ENCODE measurements at regions not wholly inside any gene's neighbourhood (a gene's known extent, or its start where the extent isn't known, plus 50 kb on each side); places are given as distances from the start of the nearest gene placed in this dataset.

DNA sequence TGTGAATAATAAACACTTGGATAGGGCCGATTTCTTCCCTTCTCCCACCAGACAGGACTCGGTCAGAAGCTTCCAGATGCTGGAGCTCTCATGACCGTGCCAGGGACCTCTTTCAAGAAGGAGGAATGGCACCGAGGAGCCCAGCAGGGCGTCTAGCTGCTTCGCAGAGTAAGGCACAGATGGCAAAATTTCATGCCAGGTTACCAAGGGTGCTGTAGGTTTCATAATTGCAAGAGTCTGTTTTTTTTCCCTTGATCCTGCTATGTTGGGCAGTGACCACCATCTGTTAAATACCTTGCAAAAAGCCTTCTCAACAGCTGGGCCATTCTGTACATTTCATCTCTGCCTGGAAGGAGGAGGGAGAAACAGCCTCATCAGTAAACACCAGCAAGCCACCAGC lies 111.8 kb downstream of the EDN3 start:
- H3K27ac Mint-ChIP-seq, result no peak overlapping the region
- H3K36me3 Mint-ChIP-seq, result no peaks in the 10 kb centered on the region
- no peak for DNase-seq
- peaks cover 11 to 20% of the 10 kb centered on the region in 2 donors for H3K27me3 Mint-ChIP-seq
- no peaks in the 10 kb centered on the region for H3K9me3 Mint-ChIP-seq
- no peak for ATAC-seq (replicated peaks)
- no peak overlapping the region for H3K4me3 Mint-ChIP-seq
- no peaks in the 10 kb centered on the region for H3K4me1 Mint-ChIP-seq

DNA sequence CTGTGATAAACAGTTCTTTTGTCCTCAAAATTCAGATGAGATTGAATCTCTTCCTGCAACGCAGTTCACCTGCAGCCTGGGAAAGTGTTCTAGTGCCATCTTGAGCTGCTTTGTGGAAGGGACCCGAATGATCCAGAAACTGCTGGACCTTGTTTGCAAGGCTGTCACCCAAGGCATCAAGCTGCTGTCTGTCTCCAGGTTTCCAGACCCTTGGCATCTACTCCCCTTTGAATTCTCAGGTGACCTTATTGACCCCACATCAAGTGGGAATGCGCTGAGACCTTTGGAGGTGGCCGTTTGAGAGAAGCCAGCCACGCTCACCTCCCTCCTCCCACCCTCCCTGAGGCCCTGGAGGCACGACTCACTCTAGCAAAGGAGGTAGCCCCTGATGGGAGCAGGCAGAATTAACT lies 112.5 kb downstream of the EDN3 start:
- Mint-ChIP-seq H3K36me3 (no peaks in the 10 kb centered on the region), H3K27ac (no peak overlapping the region), H3K27me3 (peaks cover 12 to 22% of the 10 kb centered on the region in 2 donors), H3K9me3 (no peaks in the 10 kb centered on the region), H3K4me3 (no peak overlapping the region), H3K4me1 (no peaks in the 10 kb centered on the region)
- DNase-seq (no peak), ATAC-seq (replicated peaks) (no peak)

DNA sequence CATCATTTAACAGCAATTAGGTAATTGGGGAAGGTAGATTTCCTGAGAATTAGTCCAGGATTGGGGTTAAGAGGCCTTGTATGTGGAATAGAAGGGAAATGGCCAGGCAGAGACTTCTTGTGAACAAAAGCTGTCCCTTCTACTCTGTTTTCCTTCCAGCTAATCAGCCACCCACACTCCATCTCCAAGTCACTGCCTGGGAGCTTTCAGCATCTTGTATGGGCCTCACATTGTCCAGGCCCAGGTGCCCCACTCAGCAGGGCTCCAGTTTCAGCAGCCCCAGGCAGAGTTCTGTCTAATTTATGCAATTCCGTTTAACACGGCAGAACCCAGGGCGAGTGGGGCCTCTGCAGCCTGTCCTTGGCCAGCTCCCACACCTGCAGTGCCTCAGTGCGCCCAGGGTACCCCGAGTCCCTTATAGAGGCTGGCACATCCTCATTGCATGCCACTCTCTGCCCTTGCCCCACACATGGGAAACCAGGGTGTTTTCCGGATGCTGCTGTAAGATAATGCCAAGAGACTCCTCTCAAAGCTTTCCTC lies 113.0 kb downstream of the EDN3 start:
- Mint-ChIP-seq H3K9me3 (no peaks in the 10 kb centered on the region), H3K4me3 (no peak overlapping the region), H3K36me3 (no peaks in the 10 kb centered on the region), H3K27me3 (peaks cover 8 to 17% of the 10 kb centered on the region in 2 donors), H3K4me1 (no peaks in the 10 kb centered on the region), H3K27ac (no peak overlapping the region)
- DNase-seq (no peak), ATAC-seq (replicated peaks) (no peak)

DNA sequence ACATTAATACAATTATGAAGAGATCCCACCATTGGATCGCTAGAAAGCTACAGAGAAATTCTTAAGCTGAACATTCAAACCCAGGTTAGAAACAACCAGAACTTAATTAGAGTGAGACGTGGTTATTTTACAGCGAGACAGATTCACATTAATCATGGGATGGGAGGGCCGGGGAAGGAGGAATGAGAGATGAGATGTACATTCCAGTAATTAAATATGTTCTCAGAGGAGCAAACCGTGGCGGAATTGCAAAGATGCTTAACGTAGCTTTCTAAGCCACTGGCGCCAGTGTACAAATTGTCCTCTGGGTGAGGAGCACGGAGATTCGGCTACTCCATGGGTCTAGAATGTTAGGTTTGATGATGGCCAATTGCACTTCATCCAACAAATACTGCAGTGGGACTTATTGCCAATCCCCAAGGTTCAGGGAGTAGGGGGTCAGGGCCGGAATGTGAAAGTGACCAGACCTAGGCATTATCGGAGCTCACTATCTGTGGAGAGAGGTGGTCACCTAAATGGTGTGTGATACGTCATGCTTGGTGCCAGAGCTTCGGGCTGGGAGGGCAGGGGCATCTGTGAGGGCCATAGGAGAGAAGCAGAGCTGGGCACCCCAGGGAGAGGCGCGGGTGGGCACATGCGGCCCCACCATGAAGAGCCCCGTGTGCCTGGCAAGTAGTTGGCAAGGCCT lies 114.7 kb downstream of the EDN3 start:
- Mint-ChIP-seq H3K4me3 (no peak overlapping the region), H3K27ac (no peak overlapping the region), H3K27me3 (peaks cover 8 to 13% of the 10 kb centered on the region in 2 donors), H3K36me3 (no peaks in the 10 kb centered on the region), H3K4me1 (no peaks in the 10 kb centered on the region), H3K9me3 (no peaks in the 10 kb centered on the region)
- DNase-seq (no peak), ATAC-seq (replicated peaks) (no peak)

DNA sequence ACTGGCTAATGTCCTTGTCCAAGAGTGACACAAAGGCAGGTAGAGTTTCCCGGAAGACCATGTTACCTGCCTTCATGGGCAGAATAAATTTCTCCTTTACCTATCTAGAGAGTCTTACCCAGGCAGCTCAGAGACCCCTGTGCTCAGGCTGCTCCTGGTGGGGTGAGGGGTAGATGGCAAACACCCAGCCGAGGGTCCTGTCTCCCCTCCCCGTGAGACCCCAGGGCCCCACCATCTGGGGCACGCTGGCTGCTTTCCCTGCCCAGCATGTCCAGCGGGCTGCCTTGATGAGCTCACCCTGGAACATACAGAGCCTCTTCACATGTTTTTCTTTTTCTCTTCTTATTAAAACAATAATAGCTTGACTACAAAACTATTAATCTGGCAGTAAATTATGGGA lies 116.5 kb downstream of the EDN3 start:
- no peaks in the 10 kb centered on the region for H3K36me3 Mint-ChIP-seq

DNA sequence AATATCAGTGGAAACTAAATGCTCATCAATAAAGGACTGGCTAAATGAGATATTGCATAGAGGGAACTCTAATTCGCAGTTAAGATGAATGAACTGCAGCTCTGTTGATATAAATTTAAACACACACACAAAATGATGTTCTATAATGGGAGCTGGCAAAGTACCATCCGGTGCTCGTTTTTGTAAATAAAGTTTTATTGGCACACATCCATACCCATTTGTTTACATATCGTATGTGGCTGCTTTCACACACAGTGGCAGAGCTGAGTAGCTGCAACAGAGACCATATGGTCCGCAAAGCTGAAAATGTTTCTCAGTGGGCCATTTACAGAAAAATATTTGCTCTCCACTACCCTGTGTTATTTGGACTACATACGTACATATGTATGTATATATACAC lies 120.7 kb downstream of the EDN3 start:
- no peaks in the 10 kb centered on the region for H3K36me3 Mint-ChIP-seq
- H3K27me3 Mint-ChIP-seq, result peaks cover 6 to 18% of the 10 kb centered on the region in 2 donors
- no peak overlapping the region for H3K27ac Mint-ChIP-seq
- no peak for DNase-seq
- H3K4me3 Mint-ChIP-seq, result no peak overlapping the region
- no peaks in the 10 kb centered on the region for H3K9me3 Mint-ChIP-seq
- H3K4me1 Mint-ChIP-seq, result no peaks in the 10 kb centered on the region
- ATAC-seq (replicated peaks), result no peak

More for the DNA sequence above, 116.5 kb downstream of the EDN3 start:
- Mint-ChIP-seq H3K27me3 (peaks cover 8 to 13% of the 10 kb centered on the region in 2 donors), H3K27ac (no peak overlapping the region), H3K9me3 (no peaks in the 10 kb centered on the region), H3K4me1 (no peaks in the 10 kb centered on the region), H3K4me3 (no peak overlapping the region)
- no peak for DNase-seq
- ATAC-seq (replicated peaks), result no peak

DNA sequence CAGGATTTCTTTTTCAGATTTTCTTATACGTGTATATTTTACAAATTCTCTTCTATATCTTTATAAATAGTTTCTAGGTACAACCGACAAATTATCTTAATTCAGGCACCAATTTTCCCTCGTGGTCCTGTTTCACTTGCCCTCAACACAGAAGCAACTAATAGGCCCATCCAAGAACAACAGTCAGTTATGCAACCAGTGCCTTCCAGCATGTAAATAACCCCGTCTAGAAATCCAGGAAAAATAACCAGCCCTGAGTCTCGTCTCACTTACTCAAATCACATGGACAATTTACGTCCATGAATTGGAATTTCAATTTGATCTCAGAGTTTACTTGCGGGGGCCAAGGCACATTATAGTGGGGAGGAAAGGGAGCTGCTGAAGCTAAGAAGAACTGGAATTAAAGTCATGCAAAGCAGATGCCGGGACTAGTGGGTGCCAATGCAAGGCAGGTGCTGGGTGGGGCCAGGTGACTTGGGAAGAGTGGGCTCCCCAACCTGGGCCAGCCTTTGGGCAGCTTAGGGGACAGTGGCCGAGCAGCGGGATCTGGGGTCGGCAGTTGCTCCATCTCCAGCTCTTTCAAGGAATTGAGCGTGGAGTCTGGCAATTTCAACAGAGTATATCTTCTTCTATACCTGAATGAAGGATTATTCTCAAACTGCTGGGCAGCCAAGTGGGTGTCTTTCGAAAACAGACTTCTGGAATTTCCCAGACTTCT lies 121.7 kb downstream of the EDN3 start:
- no peaks in the 10 kb centered on the region for H3K4me1 Mint-ChIP-seq
- DNase-seq (no peak), ATAC-seq (replicated peaks) (no peak)
- no peak overlapping the region for H3K4me3 Mint-ChIP-seq
- no peak overlapping the region for H3K27ac Mint-ChIP-seq
- no peaks in the 10 kb centered on the region for H3K9me3 Mint-ChIP-seq
- no peaks in the 10 kb centered on the region for H3K36me3 Mint-ChIP-seq
- peaks cover 6 to 18% of the 10 kb centered on the region in 2 donors for H3K27me3 Mint-ChIP-seq

DNA sequence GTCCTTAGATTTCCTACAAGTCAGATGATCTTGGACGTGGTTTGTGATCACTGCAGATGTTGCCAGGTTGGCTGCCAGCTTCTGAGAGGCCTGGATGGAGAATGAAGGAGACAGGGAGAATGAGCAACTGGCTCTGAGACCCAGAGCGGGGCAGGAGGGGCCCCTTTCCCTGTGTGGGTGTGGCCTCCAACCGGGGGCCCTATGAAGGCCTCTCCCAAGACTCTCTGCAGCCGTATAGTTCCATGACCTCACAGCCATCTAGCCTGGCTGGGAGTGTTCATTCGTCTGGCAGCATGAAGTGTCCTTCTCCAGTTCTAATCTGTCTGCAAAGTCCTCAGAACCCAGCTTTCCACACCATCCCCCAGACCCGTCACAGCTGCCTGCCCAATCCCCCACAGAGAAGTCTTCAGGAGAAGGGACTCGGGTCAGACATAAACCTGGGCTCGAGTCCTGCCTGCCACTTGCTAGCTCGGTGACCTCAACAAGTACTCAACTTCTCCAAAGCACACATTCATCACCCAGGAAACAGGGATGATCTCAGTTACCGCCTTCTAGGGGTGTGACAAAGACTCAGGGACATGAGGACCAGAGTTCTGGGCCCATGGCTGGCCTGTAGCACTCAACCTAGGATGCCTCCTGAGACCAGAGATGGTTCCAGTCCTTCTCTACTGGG lies 122.6 kb downstream of the EDN3 start:
- DNase-seq, result no peak
- no peak overlapping the region for H3K27ac Mint-ChIP-seq
- no peaks in the 10 kb centered on the region for H3K36me3 Mint-ChIP-seq
- no peak for ATAC-seq (replicated peaks)
- H3K4me3 Mint-ChIP-seq, result no peak overlapping the region
- H3K27me3 Mint-ChIP-seq, result peaks cover 1 to 14% of the 10 kb centered on the region in 2 donors
- no peaks in the 10 kb centered on the region for H3K4me1 Mint-ChIP-seq
- peaks cover 0 to under 1% of the 10 kb centered on the region in 2 donors for H3K9me3 Mint-ChIP-seq

DNA sequence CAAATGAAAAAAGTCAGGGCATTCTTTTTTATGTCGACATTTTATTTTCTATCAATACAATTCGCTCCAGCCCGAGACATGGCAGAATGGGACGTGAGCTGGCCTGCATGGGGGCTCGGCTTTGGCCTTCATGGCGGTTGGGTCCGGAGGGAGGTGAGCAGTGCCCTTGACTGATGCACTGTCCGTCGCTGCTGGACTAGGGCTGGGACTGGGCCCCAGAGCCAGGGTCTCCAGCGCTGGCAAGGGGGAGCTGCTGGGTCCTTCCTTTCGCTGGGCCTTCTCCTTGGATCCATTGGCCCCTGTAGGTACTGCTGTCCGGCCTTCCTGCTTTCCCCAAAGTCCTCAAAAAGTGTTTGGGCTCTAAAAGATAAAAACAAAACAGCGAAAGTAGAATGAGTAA lies 124.6 kb downstream of the EDN3 start:
- H3K36me3 Mint-ChIP-seq, result no peaks in the 10 kb centered on the region
- no peak overlapping the region for H3K4me3 Mint-ChIP-seq
- H3K27ac Mint-ChIP-seq, result no peak overlapping the region
- peaks cover 5 to 23% of the 10 kb centered on the region in 2 donors for H3K27me3 Mint-ChIP-seq
- ATAC-seq (replicated peaks) (no peak), DNase-seq (no peak)
- peaks cover 4 to 5% of the 10 kb centered on the region in 2 donors for H3K9me3 Mint-ChIP-seq
- H3K4me1 Mint-ChIP-seq, result peaks cover 6 to 16% of the 10 kb centered on the region in 2 donors

DNA sequence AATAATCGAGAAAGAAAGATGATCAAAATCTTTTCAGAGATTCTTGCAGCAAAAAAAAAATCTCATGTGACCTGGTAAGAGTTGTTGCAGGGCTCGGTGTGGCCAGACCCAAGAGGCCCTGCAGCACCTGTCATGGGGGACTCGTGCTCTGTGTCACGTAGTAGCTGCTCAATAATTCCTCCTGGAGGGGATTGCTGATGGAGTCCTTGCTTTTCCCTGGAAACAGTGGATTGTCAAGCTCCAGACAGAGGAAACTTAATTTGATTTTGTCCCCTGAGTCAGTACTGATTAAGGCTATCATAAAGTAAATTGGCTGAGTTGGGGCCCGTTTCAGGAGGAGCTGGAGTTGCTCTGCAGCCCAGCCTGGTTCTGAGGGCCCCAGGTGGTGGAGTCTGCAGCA lies 125.2 kb downstream of the EDN3 start:
- H3K4me3 Mint-ChIP-seq, result no peak overlapping the region
- ATAC-seq (replicated peaks) (no peak), DNase-seq (no peak)
- no peaks in the 10 kb centered on the region for H3K36me3 Mint-ChIP-seq
- peaks cover 4 to 5% of the 10 kb centered on the region in 2 donors for H3K9me3 Mint-ChIP-seq
- peaks cover 6 to 16% of the 10 kb centered on the region in 2 donors for H3K4me1 Mint-ChIP-seq
- H3K27ac Mint-ChIP-seq, result no peak overlapping the region
- H3K27me3 Mint-ChIP-seq, result peaks cover 5 to 23% of the 10 kb centered on the region in 2 donors

DNA sequence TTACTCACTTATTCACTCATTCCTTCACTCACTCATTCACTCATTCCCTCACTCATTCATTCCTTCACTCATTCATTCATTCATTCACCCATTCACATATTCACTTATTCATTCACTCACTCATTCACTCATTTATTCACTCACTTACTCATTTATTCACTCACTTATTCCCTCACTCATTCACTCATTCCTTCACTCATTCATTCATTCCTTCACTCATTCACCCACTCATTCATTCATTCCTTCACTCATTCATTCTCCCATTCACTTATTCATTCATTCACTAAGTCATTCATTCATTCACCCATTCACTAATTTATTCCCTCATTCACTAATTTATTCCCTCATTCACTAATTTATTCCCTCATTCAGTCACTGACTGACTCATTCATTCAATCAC lies 127.6 kb downstream of the EDN3 start:
- Mint-ChIP-seq H3K4me1 (peaks cover 6 to 16% of the 10 kb centered on the region in 2 donors), H3K27ac (no peak overlapping the region), H3K36me3 (no peaks in the 10 kb centered on the region), H3K27me3 (peaks cover 5 to 23% of the 10 kb centered on the region in 2 donors), H3K9me3 (peaks cover 4 to 5% of the 10 kb centered on the region in 2 donors), H3K4me3 (no peak overlapping the region)
- DNase-seq (no peak), ATAC-seq (replicated peaks) (no peak)

DNA sequence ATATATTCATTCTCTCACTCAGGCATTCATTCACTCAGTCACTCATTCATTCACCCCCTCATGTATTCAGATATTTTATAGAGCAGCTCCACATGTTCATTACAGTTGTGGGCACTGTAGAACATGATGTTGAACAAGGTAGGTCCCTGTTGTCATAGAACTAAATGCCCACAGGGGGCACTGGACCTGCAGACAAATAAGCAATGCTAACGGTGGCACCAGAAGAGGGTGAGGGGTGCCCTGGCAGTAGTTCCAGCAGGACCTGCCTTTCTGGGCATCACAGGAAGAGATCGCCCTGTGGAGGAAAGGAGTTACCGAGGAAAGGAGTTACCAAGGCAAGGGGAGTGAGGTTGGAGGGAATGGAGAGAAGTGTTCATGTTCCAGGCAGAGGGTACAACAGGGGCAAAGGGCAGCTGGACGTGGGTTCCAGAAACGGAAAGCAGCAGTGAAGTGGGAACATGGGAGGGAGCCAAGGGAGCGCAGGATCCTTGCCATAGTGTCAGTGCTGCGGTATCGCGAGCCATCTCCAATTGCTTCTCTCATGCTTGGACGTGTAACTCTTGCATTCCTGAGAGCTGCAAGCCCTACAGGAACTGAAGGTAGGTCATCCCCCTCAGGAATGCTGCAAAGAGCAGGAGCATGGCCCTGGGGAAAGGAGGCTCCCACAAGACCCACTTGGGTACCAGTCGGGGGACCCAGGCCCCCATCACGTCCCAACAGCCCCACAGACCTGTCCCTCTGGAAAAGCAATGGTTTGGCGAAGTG lies 128.2 kb downstream of the EDN3 start:
- no peak for ATAC-seq (replicated peaks)
- H3K4me3 Mint-ChIP-seq, result peak overlapping the region in 1 of 2 donors; percentile 62

DNA sequence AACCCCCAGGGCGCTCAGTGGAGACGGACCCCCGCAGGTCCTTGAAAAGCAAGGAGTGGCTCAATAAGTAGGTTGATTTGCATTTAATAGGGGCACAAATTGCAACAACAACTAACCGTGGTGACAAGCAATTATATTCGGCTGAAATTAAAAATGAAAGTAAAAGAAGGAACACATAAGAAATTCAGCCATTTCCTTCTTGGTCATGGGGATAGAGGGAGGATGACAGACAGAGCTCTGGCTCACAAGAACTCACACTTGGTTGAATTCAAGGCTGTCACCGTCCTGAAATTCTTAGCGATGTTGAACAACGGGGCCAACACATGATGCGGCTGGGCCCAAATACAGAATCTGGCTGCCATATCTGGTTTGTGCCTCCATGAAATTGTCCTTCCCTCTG lies 129.0 kb downstream of the EDN3 start:
- Mint-ChIP-seq H3K4me3 (peak overlapping the region in 1 of 2 donors; percentile 62), H3K27me3 (peaks cover 9 to 19% of the 10 kb centered on the region in 2 donors), H3K36me3 (no peaks in the 10 kb centered on the region), H3K27ac (no peak overlapping the region), H3K9me3 (peaks cover 4 to 5% of the 10 kb centered on the region in 2 donors), H3K4me1 (peaks cover 6 to 16% of the 10 kb centered on the region in 2 donors)
- ATAC-seq (replicated peaks) (no peak), DNase-seq (no peak)

More for the DNA sequence above, 128.2 kb downstream of the EDN3 start:
- Mint-ChIP-seq H3K4me1 (peaks cover 6 to 16% of the 10 kb centered on the region in 2 donors), H3K27me3 (peaks cover 9 to 22% of the 10 kb centered on the region in 2 donors), H3K36me3 (no peaks in the 10 kb centered on the region), H3K27ac (no peak overlapping the region), H3K9me3 (peaks cover 4 to 5% of the 10 kb centered on the region in 2 donors)
- DNase-seq, result no peak

DNA sequence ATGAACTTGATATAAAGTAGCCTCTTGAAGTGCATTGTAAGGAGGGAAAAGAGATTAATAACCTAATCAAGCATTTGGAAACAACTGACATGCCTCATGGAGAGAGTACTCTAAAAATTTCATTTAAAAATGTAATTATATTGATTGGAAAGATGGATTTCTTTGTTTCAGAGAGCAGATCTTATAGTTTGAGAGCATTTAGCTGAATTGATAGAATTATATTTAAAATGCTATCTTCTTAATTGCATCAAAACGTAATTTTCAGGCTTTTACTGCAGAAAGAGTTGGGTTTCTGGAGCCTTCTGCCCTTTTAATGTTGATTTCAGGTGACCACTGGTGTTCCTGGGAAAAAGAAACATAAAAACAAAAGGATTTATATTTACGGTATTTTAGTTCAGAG lies 130.6 kb downstream of the EDN3 start:
- H3K4me3 Mint-ChIP-seq, result no peak overlapping the region
- DNase-seq, result no peak
- no peak for ATAC-seq (replicated peaks)
- H3K9me3 Mint-ChIP-seq, result peaks cover 4 to 5% of the 10 kb centered on the region in 2 donors
- H3K27me3 Mint-ChIP-seq, result peaks cover 9 to 19% of the 10 kb centered on the region in 2 donors
- no peaks in the 10 kb centered on the region for H3K36me3 Mint-ChIP-seq
- H3K4me1 Mint-ChIP-seq, result peaks cover 6 to 16% of the 10 kb centered on the region in 2 donors
- no peak overlapping the region for H3K27ac Mint-ChIP-seq

Data from stimulated activated naive B cell treated with anti-CD40 and anti-IgM and Interleukin-4, amounts not matched to agents 10 μg/mL and 1 μg/mL and 100 μg/mL, for 72 hours (primary cell).